Endothelial cell of umbilical vein (primary cell): ENCODE measurements at regions not wholly inside any gene's neighbourhood (a gene's known extent, or its start where the extent isn't known, plus 50 kb on each side); places are given as distances from the start of the nearest gene placed in this dataset.

Experiments used
- BruUV-seq: library from RNA; stranded (reverse); fragments of 400-500 nt; replicated peaks from 2 replicates; lab custom pipeline; 2021; lab: Mats Ljungman, UMichigan
- CTCF ChIA-PET: fragments of 300-600, 350-600 bp; sonication (Branson Sonifier 250); formaldehyde crosslinking; loops from one replicate; lab custom pipeline; 2021; ENCODE audit warnings: antibody characterized with exemption, inconsistent platforms; lab: Charles Lee
- POLR2A ChIA-PET: fragments of 300-600, 350-600 bp; sonication (Branson Sonifier 250); formaldehyde crosslinking; loops from one replicate; lab custom pipeline; 2021; ENCODE audit warnings: antibody characterized with exemption, inconsistent platforms; lab: Charles Lee
- DNase-seq: peaks from one replicate; pipeline ENCODE4 v3.0.0-alpha.2; 2011; ENCODE audit warnings: low read depth, low spot score
- FAIRE-seq: peaks from 2 replicates; lab custom pipeline; 2011; peaks lifted over from hg19 to GRCh38; lab: Jason Lieb, UNC
- H2AFZ ChIP-seq: 2 replicates; pipeline ENCODE4 v1.6.0; 2012; ENCODE audit warnings: low read depth, low read length, control low read depth, inconsistent platforms
- H3K27ac ChIP-seq: 2 replicates; pipeline ENCODE4 v1.5.1; 2011; ENCODE audit warnings: low read depth, mild to moderate bottlenecking, control low read depth, low read length, moderate library complexity; ENCODE audit not compliant: insufficient read depth
- H3K27me3 ChIP-seq, 2 experiments: 2 replicates each; pipeline versions ENCODE4 v1.6.0 to v1.6.1; 2011; ENCODE audit warnings: low read length in 2 of 2, mixed read lengths in 1 of 2; ENCODE audit not compliant: control insufficient read depth in 2 of 2, insufficient read depth in 2 of 2
- H3K36me3 ChIP-seq, 2 experiments: 2 replicates in 1 of 2; 3 replicates in 1 of 2; pipeline ENCODE4 v1.5.1; 2011; ENCODE audit warnings: low read length in 2 of 2, mild to moderate bottlenecking in 1 of 2, moderate library complexity in 1 of 2; ENCODE audit not compliant: control insufficient read depth in 2 of 2, insufficient read depth in 2 of 2; ENCODE audit errors: extremely low read depth in 1 of 2
- H3K4me1 ChIP-seq: 3 replicates; pipeline ENCODE4 v1.5.1; 2011; ENCODE audit warnings: mild to moderate bottlenecking, low read length; ENCODE audit not compliant: control insufficient read depth, insufficient read depth; ENCODE audit errors: extremely low read depth
- H3K4me2 ChIP-seq: 2 replicates; pipeline ENCODE4 v1.6.1; 2011; ENCODE audit warnings: low read length, control low read depth, mixed read lengths; ENCODE audit not compliant: insufficient read depth
- H3K4me3 ChIP-seq, 3 experiments: fragments of 200-600 bp in 1 of 3; sonication (generic), shearing (Covaris generic) in 1 of 3; replicated peaks in 1 of 3; 2 replicates each; pipeline ENCODE4 v1.5.1; 2011 to 2016; ENCODE audit warnings: control low read depth in 3 of 3, low read length in 3 of 3, mild to moderate bottlenecking in 2 of 3, inconsistent platforms in 1 of 3, low read depth in 1 of 3, moderate library complexity in 1 of 3; ENCODE audit not compliant: insufficient read depth in 1 of 3
- H3K79me2 ChIP-seq: 2 replicates; pipeline ENCODE4 v1.6.0; 2012; ENCODE audit warnings: low read length, inconsistent platforms; ENCODE audit not compliant: control insufficient read depth, insufficient read depth
- H3K9ac ChIP-seq: replicated peaks from 2 replicates; pipeline ENCODE3; 2011; ENCODE audit warnings: low read length, control low read depth; ENCODE audit not compliant: insufficient read depth; ENCODE audit errors: extremely low read depth
- H3K9me1 ChIP-seq: replicated peaks from 3 replicates; pipeline ENCODE4 v1.6.0; 2011; ENCODE audit warnings: mild to moderate bottlenecking, low read length; ENCODE audit not compliant: control insufficient read depth, insufficient read depth; ENCODE audit errors: extremely low read depth
- H3K9me3 ChIP-seq: replicated peaks from 2 replicates; pipeline ENCODE4 v1.5.1; 2012; ENCODE audit warnings: low read length, inconsistent platforms; ENCODE audit not compliant: control insufficient read depth, insufficient read depth
- H4K20me1 ChIP-seq: replicated peaks from 2 replicates; pipeline ENCODE3; 2011; ENCODE audit warnings: mild to moderate bottlenecking, low read length; ENCODE audit not compliant: control insufficient read depth, insufficient read depth; ENCODE audit errors: extremely low read depth
- EZH2 ChIP-seq: IDR thresholded peaks from 2 replicates; pipeline ENCODE4 v1.6.1; 2012; ENCODE audit warnings: borderline replicate concordance, low read depth, mild to moderate bottlenecking, moderate library complexity, low read length, inconsistent platforms; ENCODE audit not compliant: severe bottlenecking
- FOS ChIP-seq: IDR thresholded peaks from 2 replicates; pipeline ENCODE4 v1.6.1; 2011; ENCODE audit warnings: mild to moderate bottlenecking, low read length, moderate library complexity, borderline replicate concordance; ENCODE audit not compliant: insufficient read depth
- GATA2 ChIP-seq: IDR thresholded peaks from 2 replicates; pipeline ENCODE4 v1.7.0; 2011; ENCODE audit warnings: low read depth, mild to moderate bottlenecking, moderate library complexity, mixed read lengths, low read length; ENCODE audit not compliant: insufficient read length, insufficient read depth
- JUN ChIP-seq: IDR thresholded peaks from 2 replicates; pipeline ENCODE4 v1.6.1; 2011; ENCODE audit warnings: borderline replicate concordance, low read depth; ENCODE audit not compliant: insufficient read length, insufficient read depth
- MYC ChIP-seq: IDR thresholded peaks from one replicate; pipeline ENCODE4 v1.6.1; 2011; ENCODE audit warnings: mild to moderate bottlenecking, low read depth, low read length
- POLR2A ChIP-seq: IDR thresholded peaks from 2 replicates; pipeline ENCODE4 v1.6.1; 2012; ENCODE audit warnings: low read depth, mild to moderate bottlenecking, control low read depth, low read length
- POLR2AphosphoS5 ChIP-seq: IDR thresholded peaks from 2 replicates; pipeline ENCODE4 v1.6.1; 2012; ENCODE audit warnings: low read depth, mild to moderate bottlenecking, control low read depth, low read length, moderate library complexity; ENCODE audit not compliant: insufficient read depth
- dilution Hi-C: fragments of 300-500 bp; cut with MboI; formaldehyde crosslinking; loops from one replicate; pipeline ENCODE4 v1.15.0; 2019; ENCODE audit warnings: low sequenced_read_pairs; ENCODE audit not compliant: extremely low pct_ligation_motif_present
- intact Hi-C: fragments of 100-400 bp; cut with micrococcal nuclease; formaldehyde crosslinking; loops from one replicate; pipeline ENCODE4 v1.10.0; 2022
- TF ChIP-seq, protein P1 (sequence below), 2 donors: IDR thresholded peaks; 1 replicate in 1 of 2; 2 replicates in 1 of 2; pipeline ENCODE4 v1.5.1; 2011; ENCODE audit warnings: low read length in 2 of 2, mild to moderate bottlenecking in 2 of 2, moderate library complexity in 2 of 2, control low read depth in 1 of 2, inconsistent platforms in 1 of 2, low read depth in 1 of 2; ENCODE audit not compliant: insufficient read depth in 1 of 2; ENCODE audit errors: extremely low read depth in 1 of 2
- TF ChIP-seq, protein P2 (sequence below): IDR thresholded peaks from 2 replicates; pipeline ENCODE4 v1.6.1; 2011; ENCODE audit not compliant: insufficient read depth, insufficient read length

DNA sequence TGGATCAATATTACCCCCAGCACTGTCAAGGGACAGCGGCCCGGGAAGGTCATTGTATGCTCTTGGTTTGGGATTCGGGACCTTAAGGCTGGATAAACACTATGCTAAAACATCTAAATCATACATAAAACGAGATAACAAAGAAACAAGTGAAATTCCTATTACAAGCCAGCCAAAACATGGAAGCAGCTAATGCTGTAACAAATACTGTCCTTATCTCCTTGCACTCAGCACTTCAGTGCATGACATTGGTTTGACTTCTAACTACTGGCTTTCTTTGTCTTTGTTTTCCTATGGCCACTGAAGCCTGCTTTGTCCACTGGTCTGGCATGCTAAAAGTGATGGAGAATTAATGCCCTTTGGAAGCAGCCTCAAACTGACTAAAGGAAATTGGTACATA lies 516.4 kb upstream of the DPH6 start:
- no peak overlapping the region for H2AFZ ChIP-seq
- peaks cover 2 to 3% of the 10 kb centered on the region in 2 experiments for H3K27me3 ChIP-seq
- H3K4me1 ChIP-seq: no peaks in the 10 kb centered on the region
- no peak overlapping the region for H3K4me2 ChIP-seq
- TF ChIP-seq, protein P1, sequence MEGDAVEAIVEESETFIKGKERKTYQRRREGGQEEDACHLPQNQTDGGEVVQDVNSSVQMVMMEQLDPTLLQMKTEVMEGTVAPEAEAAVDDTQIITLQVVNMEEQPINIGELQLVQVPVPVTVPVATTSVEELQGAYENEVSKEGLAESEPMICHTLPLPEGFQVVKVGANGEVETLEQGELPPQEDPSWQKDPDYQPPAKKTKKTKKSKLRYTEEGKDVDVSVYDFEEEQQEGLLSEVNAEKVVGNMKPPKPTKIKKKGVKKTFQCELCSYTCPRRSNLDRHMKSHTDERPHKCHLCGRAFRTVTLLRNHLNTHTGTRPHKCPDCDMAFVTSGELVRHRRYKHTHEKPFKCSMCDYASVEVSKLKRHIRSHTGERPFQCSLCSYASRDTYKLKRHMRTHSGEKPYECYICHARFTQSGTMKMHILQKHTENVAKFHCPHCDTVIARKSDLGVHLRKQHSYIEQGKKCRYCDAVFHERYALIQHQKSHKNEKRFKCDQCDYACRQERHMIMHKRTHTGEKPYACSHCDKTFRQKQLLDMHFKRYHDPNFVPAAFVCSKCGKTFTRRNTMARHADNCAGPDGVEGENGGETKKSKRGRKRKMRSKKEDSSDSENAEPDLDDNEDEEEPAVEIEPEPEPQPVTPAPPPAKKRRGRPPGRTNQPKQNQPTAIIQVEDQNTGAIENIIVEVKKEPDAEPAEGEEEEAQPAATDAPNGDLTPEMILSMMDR (IDR thresholded peaks at IDR 0.05; ENCODE audit: extremely low read depth in 1 of 2, insufficient read depth in 1 of 2, low read depth in 1 of 2, low read length in 2 of 2): no peak
- TF ChIP-seq FOS: no peak
- no peak for TF ChIP-seq EZH2
- no peak for TF ChIP-seq JUN
- TF ChIP-seq POLR2AphosphoS5: no peak
- no peak for TF ChIP-seq POLR2A
- TF ChIP-seq, protein P2, sequence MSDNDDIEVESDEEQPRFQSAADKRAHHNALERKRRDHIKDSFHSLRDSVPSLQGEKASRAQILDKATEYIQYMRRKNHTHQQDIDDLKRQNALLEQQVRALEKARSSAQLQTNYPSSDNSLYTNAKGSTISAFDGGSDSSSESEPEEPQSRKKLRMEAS: no peak
- TF ChIP-seq GATA2: no peak
- no peak for TF ChIP-seq MYC
- CTCF ChIA-PET: no interaction called here
- no peak overlapping the region for H3K4me3 ChIP-seq
- intact Hi-C loops (no loop called here), dilution Hi-C loops (no loop called here)
- no peaks in the 10 kb centered on the region for H4K20me1 ChIP-seq
- H3K27ac ChIP-seq: no peak overlapping the region
- BruUV-seq: no TSS peak
- POLR2A ChIA-PET: no interaction called here
- DNase-seq: no peak
- no peaks in the 10 kb centered on the region for H3K79me2 ChIP-seq
- no peaks in the 10 kb centered on the region for H3K36me3 ChIP-seq
- no peaks in the 10 kb centered on the region for H3K9me3 ChIP-seq
- H3K9ac ChIP-seq: no peak overlapping the region
- H3K9me1 ChIP-seq: no peaks in the 10 kb centered on the region
- no peak for FAIRE-seq
